Colonic mucosa (tissue), 4 donors: ENCODE measurements at regions not wholly inside any gene's neighbourhood (a gene's known extent, or its start where the extent isn't known, plus 50 kb on each side); places are given as distances from the start of the nearest gene placed in this dataset.

Experiments used
- DNase-seq: peaks from one replicate; pipeline ENCODE4 v3.0.0-alpha.2; 2020
- H3K27ac ChIP-seq: fragments of 200-600 bp; one replicate; pipeline ENCODE4 v1.8.0; 2021
- H3K27me3 ChIP-seq: fragments of 200-600 bp; one replicate; pipeline ENCODE4 v1.8.0; 2021
- H3K36me3 ChIP-seq: fragments of 200-600 bp; one replicate; pipeline ENCODE4 v1.8.0; 2021
- H3K4me1 ChIP-seq: fragments of 200-600 bp; one replicate; pipeline ENCODE4 v1.8.0; 2021; ENCODE audit warnings: mild to moderate bottlenecking
- H3K4me3 ChIP-seq: fragments of 200-600 bp; one replicate; pipeline ENCODE4 v1.8.0; 2021
- H3K9ac ChIP-seq, 2 donors: one replicate each; pipeline ENCODE4 v1.7.0; 2013; ENCODE audit warnings: control low read depth in 2 of 2, low read depth in 2 of 2, low read length in 2 of 2
- H3K9me3 ChIP-seq: fragments of 200-600 bp; one replicate; pipeline ENCODE4 v1.8.0; 2021
- intact Hi-C: fragments of 100-400 bp; cut with DNase I; formaldehyde crosslinking; loops from one replicate; pipeline ENCODE4 v1.14.1; 2022
- TF ChIP-seq, protein P1 (sequence below): fragments of 200-600 bp; IDR thresholded peaks from one replicate; pipeline ENCODE4 v1.8.0; 2022; ENCODE audit warnings: antibody characterized with exemption, mild to moderate bottlenecking
- donor health status: healthy.
- donor health status: DM: no; HTN: no; CAD: no.
- donor health status: DM: no; HTN: no; CAD: no.

DNA sequence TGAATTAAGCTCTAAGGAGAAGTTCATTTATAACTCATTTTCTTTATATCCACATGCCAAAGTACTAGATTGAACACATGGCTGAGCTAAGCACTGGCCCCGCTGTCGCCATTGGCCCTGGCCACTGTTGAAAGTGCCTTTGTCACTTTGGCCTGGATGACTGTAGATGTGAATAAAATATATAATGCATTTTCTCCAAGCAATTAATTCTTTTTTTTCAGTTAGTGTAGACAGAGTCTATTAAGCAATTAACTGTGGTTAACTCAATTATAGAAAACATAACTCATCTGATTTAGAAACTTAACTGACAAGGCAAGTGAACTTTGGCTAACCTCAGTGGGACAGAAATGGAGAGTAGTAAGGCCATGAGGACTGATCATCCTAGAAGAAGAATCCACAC is 965.6 kb downstream of the EFNB2 start:
- Histone ChIP-seq H3K27ac (no peak overlapping the region), H3K4me3 (no peak overlapping the region), H3K4me1 (no peaks in the 10 kb centered on the region), H3K27me3 (no peaks in the 10 kb centered on the region), H3K9ac (no peak overlapping the region), H3K36me3 (no peaks in the 10 kb centered on the region), H3K9me3 (no peaks in the 10 kb centered on the region)
- TF ChIP-seq, protein P1, sequence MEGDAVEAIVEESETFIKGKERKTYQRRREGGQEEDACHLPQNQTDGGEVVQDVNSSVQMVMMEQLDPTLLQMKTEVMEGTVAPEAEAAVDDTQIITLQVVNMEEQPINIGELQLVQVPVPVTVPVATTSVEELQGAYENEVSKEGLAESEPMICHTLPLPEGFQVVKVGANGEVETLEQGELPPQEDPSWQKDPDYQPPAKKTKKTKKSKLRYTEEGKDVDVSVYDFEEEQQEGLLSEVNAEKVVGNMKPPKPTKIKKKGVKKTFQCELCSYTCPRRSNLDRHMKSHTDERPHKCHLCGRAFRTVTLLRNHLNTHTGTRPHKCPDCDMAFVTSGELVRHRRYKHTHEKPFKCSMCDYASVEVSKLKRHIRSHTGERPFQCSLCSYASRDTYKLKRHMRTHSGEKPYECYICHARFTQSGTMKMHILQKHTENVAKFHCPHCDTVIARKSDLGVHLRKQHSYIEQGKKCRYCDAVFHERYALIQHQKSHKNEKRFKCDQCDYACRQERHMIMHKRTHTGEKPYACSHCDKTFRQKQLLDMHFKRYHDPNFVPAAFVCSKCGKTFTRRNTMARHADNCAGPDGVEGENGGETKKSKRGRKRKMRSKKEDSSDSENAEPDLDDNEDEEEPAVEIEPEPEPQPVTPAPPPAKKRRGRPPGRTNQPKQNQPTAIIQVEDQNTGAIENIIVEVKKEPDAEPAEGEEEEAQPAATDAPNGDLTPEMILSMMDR, result no peak
- intact Hi-C loops, result no loop called here
- DNase-seq, result no peak

- H3K4me3 ChIP-seq, result no peak overlapping the region
- TF ChIP-seq, protein P1, result no peak
- intact Hi-C loops, result no loop called here
- no peak overlapping the region for H3K27ac ChIP-seq
- H3K9ac ChIP-seq, result no peak overlapping the region
- H3K36me3 ChIP-seq, result no peaks in the 10 kb centered on the region
- H3K9me3 ChIP-seq, result no peaks in the 10 kb centered on the region
- no peaks in the 10 kb centered on the region for H3K27me3 ChIP-seq
- no peaks in the 10 kb centered on the region for H3K4me1 ChIP-seq
- DNase-seq, result no peak
Measured at GRCh38 chr13:105567951-105568525, 967.4 kb downstream of the EFNB2 start.

DNA sequence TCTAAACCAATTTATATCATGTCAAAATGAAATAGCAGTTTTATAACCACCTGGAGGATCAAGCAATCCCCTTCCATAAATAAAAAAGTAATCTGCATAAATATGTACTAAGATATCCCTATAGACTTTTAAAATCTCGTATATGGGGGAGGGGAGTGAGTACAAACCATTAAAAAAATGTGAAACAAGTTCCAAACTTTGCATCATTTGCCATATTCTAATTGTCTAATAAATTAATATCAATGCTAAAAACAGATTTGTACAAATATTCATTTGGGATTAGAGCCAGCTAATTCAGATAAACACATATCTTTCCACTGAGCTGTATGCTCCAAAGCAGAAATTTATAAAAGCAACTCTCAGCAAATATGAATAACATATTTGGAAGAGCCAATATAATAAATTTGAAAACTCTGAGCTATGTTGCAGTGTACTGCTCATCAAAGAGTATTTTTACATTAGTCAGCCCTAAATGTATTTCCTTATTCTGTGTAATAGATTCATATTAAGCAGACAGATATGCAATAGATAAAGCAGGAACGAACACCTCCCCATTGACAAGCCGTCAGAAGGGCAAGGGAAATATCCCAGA is 970.2 kb downstream of the EFNB2 start:
- Histone ChIP-seq H3K9ac (no peak overlapping the region), H3K36me3 (no peaks in the 10 kb centered on the region), H3K4me1 (no peaks in the 10 kb centered on the region), H3K9me3 (no peaks in the 10 kb centered on the region), H3K4me3 (no peak overlapping the region), H3K27ac (no peak overlapping the region), H3K27me3 (no peaks in the 10 kb centered on the region)
- intact Hi-C loops, result no loop called here
- TF ChIP-seq, protein P1, result no peak
- DNase-seq, result no peak

DNA sequence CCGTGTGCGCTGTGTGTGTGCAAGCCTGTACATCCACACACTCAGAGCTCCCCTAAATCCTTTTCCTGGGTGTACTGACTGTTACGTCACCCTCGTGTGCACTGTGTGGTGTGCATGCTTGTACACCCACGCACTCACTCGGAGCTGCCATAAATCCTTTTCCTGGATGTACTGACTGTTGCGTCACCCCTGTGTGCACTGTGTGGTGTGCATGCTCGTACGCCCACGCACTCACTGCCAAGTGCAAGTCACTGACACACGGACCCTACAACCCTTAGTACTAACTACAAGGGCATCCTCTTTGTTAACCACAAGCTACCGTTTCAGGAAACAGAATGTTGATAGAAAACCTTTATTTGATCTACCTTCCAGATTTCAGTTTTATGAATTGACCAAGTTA is 983.4 kb downstream of the EFNB2 start:
- H3K4me3 ChIP-seq, result no peak overlapping the region
- no peak for DNase-seq
- no peaks in the 10 kb centered on the region for H3K27me3 ChIP-seq
- H3K27ac ChIP-seq, result no peak overlapping the region
- H3K9me3 ChIP-seq, result no peaks in the 10 kb centered on the region
- H3K4me1 ChIP-seq, result no peaks in the 10 kb centered on the region
- no peak overlapping the region for H3K9ac ChIP-seq
- TF ChIP-seq, protein P1, result no peak
- intact Hi-C loops, result no loop called here
- no peaks in the 10 kb centered on the region for H3K36me3 ChIP-seq

DNA sequence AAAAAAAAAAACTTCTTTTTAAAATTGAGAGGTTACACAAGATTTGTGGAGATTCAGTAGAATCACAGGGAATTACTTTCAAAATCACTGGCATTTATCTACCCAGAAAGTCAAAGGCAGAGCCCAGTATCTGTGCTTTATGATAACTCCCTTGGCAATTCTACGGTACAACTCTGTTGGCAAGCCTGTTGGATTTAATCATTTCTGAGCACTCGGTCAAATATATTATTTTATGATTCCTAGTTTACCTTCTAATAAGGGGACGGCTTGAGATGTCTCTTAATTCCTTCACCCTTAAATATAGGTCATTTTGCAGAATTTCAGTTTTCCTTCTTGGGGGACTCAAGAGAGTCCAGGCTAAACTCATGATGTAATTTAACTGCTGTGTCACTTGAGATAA is 987.6 kb downstream of the EFNB2 start:
- no peak overlapping the region for H3K9ac ChIP-seq
- no peaks in the 10 kb centered on the region for H3K4me1 ChIP-seq
- no peak for DNase-seq
- no peaks in the 10 kb centered on the region for H3K9me3 ChIP-seq
- intact Hi-C loops, result no loop called here
- H3K27me3 ChIP-seq, result no peaks in the 10 kb centered on the region
- no peak overlapping the region for H3K4me3 ChIP-seq
- TF ChIP-seq, protein P1, result no peak
- H3K36me3 ChIP-seq, result no peaks in the 10 kb centered on the region
- no peak overlapping the region for H3K27ac ChIP-seq
